Nephron (organoid): ENCODE measurements at regions not wholly inside any gene's neighbourhood (a gene's known extent, or its start where the extent isn't known, plus 50 kb on each side); places are given as distances from the start of the nearest gene placed in this dataset.
A peak's percentile ranks its signal among the peaks of the same experiment; 100 is the strongest.

Experiments
- H3K27ac Mint-ChIP-seq, 3 experiments: 2 replicates each; pipeline ENCODE4 v1.8.0; 2020; ENCODE audit warnings: mixed read lengths in 3 of 3, mild to moderate bottlenecking in 2 of 3, moderate library complexity in 1 of 3
- H3K27me3 Mint-ChIP-seq: 2 replicates; pipeline ENCODE4 v1.8.0; 2021; ENCODE audit warnings: low read depth, mild to moderate bottlenecking, moderate library complexity, mixed read lengths
- H3K36me3 Mint-ChIP-seq: 2 replicates; pipeline ENCODE4 v1.8.0; 2020; ENCODE audit warnings: low read depth, mixed read lengths
- H3K4me1 Mint-ChIP-seq: 2 replicates; pipeline ENCODE4 v1.8.0; 2020; ENCODE audit warnings: mixed read lengths
- H3K4me3 Mint-ChIP-seq, 3 experiments: 2 replicates each; pipeline ENCODE4 v1.8.0; 2020; ENCODE audit warnings: mild to moderate bottlenecking in 3 of 3, mixed read lengths in 3 of 3, moderate library complexity in 2 of 3
- H3K9me3 Mint-ChIP-seq: 2 replicates; pipeline ENCODE4 v1.8.0; 2020; ENCODE audit warnings: mixed read lengths
- TF ChIP-seq, protein P1 (sequence below), 3 experiments: fragments of 200-600 bp; sonication (generic); IDR thresholded peaks; one replicate each; pipeline ENCODE4 v1.5.0; 2021; ENCODE audit warnings: antibody characterized with exemption in 3 of 3; ENCODE audit not compliant: unreplicated experiment in 3 of 3

DNA sequence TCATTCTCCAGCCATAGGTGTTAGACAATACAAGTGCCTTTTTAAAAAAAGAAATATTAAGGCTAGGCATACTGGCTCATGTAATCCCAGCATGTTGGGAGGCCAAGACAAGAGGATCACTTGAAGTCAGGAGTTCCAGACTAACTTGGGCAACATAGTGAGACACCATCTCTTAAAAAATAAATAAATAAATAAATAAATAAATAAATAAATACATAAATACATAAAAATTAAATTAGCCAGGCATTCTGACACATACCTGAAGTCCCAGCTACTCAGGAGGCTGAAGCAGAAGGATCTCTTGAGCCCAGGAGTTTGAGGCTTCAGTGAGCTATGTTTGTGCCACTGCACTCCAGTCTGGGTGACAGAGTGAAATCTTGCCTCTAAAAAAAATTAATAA is 85.8 kb upstream of the ATP1B1 start:
- no peaks in the 10 kb centered on the region for H3K27me3 Mint-ChIP-seq
- H3K36me3 Mint-ChIP-seq: no peaks in the 10 kb centered on the region
- TF ChIP-seq, protein P1, sequence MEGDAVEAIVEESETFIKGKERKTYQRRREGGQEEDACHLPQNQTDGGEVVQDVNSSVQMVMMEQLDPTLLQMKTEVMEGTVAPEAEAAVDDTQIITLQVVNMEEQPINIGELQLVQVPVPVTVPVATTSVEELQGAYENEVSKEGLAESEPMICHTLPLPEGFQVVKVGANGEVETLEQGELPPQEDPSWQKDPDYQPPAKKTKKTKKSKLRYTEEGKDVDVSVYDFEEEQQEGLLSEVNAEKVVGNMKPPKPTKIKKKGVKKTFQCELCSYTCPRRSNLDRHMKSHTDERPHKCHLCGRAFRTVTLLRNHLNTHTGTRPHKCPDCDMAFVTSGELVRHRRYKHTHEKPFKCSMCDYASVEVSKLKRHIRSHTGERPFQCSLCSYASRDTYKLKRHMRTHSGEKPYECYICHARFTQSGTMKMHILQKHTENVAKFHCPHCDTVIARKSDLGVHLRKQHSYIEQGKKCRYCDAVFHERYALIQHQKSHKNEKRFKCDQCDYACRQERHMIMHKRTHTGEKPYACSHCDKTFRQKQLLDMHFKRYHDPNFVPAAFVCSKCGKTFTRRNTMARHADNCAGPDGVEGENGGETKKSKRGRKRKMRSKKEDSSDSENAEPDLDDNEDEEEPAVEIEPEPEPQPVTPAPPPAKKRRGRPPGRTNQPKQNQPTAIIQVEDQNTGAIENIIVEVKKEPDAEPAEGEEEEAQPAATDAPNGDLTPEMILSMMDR (IDR thresholded peaks at IDR 0.05; ENCODE audit: unreplicated experiment in 3 of 3): no peak
- H3K9me3 Mint-ChIP-seq: no peaks in the 10 kb centered on the region
- H3K27ac Mint-ChIP-seq: no peak overlapping the region
- H3K4me3 Mint-ChIP-seq: no peak overlapping the region
- no peaks in the 10 kb centered on the region for H3K4me1 Mint-ChIP-seq

DNA sequence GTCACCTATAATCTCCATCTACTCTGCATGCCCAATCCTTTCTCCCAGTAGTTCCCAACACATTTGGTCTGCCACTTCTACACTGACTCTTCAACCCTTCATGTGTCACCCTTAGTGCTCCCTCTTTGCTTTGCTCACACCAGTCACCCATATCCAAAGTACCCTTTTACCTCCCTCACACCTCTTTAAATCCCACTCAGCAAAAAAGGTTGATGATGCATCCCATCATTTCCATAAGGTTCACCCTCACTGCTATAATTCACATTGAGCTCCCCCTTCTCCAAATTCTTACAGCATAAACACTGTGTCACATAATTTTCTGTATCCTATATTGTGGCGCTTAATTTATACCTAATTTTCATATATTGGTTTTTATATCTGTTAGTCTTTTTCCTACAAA is 83.8 kb upstream of the ATP1B1 start:
- Mint-ChIP-seq H3K27ac (peak overlapping the region in 2 of 3 experiments; percentile 9 to 16), H3K27me3 (no peaks in the 10 kb centered on the region), H3K4me1 (peaks cover 5% of the 10 kb centered on the region), H3K9me3 (no peaks in the 10 kb centered on the region), H3K36me3 (no peaks in the 10 kb centered on the region), H3K4me3 (no peak overlapping the region)
- TF ChIP-seq, protein P1 (IDR thresholded peaks at IDR 0.05; ENCODE audit: unreplicated experiment in 3 of 3): no peak

DNA sequence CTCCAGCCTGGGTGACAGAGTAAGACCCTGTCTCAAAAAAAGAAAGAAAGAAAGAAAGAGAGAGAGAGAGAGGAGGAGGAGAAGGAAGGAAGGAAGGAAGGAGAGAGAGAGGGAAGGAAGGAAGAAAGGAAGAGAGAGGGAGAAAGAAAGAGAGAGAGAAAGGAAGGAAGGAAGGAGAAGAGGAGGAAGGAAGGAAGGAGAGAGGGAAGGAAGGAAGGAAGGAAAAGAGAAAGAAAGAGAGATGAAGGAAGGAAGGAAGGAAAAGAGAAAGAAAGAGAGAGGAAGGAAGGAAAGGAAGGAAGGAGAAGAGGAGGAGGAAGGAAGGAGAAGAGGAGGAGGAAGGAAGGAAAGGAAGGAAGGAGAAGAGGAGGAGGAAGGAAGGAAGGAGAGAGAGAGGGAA is 82.2 kb upstream of the ATP1B1 start:
- TF ChIP-seq, protein P1 (IDR thresholded peaks at IDR 0.05; ENCODE audit: unreplicated experiment in 3 of 3): no peak
- H3K27ac Mint-ChIP-seq: peak overlapping the region; percentile 94 to 98 (median 97)
- H3K36me3 Mint-ChIP-seq: no peaks in the 10 kb centered on the region
- no peak overlapping the region for H3K4me3 Mint-ChIP-seq
- H3K9me3 Mint-ChIP-seq: no peaks in the 10 kb centered on the region
- H3K27me3 Mint-ChIP-seq: no peaks in the 10 kb centered on the region
- H3K4me1 Mint-ChIP-seq: peaks cover 12% of the 10 kb centered on the region

DNA sequence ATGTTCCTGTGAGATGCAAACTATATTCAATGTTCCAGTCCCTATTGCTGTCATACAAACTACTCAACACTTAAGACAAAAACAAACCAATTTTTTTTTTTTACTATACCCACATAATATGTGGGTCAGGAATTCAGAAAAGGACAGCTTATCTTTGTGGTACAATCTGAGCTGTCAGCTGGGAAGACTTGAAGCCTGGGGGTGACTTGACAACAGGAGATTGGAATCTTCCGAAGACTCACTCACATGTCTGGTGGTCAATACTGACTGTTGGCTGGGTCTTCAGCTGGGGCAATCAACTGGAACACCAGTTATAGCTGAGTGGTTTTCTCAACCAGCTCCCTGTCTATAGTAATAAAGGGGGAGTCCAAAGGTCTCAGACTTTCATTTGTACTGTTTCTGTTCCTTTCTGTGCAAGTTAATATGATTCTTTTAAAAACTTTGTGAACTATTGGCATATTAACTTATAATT is 81.7 kb upstream of the ATP1B1 start:
- no peaks in the 10 kb centered on the region for H3K9me3 Mint-ChIP-seq
- TF ChIP-seq, protein P1 (IDR thresholded peaks at IDR 0.05; ENCODE audit: unreplicated experiment in 3 of 3): no peak
- H3K4me3 Mint-ChIP-seq: no peak overlapping the region
- H3K27me3 Mint-ChIP-seq: no peaks in the 10 kb centered on the region
- peak overlapping the region; percentile 94 to 98 (median 97) for H3K27ac Mint-ChIP-seq
- no peaks in the 10 kb centered on the region for H3K36me3 Mint-ChIP-seq
- H3K4me1 Mint-ChIP-seq: peaks cover 12% of the 10 kb centered on the region

DNA sequence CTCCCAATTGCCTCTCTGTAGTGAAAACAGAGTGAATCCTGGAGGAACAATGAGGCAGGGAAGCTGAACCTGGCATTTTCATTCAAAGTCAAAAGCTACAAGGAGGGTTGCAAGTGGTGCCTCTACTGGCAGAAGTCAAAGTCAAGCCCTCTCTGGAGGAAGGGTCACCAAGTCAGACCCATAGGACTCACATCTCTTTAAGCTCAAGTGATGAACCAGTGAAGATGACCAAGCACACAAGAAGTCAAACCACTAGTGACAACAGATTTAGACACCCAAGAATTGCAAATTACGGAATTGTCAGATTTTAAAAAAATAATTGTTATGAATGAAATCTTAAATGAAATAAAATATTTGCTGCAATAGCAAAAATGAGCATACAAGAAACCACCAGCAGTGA is 81.1 kb upstream of the ATP1B1 start:
- H3K27me3 Mint-ChIP-seq: no peaks in the 10 kb centered on the region
- H3K4me3 Mint-ChIP-seq: peak overlapping the region in 2 of 3 experiments; percentile 22 to 41
- peaks cover 12% of the 10 kb centered on the region for H3K4me1 Mint-ChIP-seq
- TF ChIP-seq, protein P1 (IDR thresholded peaks at IDR 0.05; ENCODE audit: unreplicated experiment in 3 of 3): no peak
- no peaks in the 10 kb centered on the region for H3K36me3 Mint-ChIP-seq
- H3K9me3 Mint-ChIP-seq: no peaks in the 10 kb centered on the region
- peak overlapping the region; percentile 94 to 98 (median 97) for H3K27ac Mint-ChIP-seq

DNA sequence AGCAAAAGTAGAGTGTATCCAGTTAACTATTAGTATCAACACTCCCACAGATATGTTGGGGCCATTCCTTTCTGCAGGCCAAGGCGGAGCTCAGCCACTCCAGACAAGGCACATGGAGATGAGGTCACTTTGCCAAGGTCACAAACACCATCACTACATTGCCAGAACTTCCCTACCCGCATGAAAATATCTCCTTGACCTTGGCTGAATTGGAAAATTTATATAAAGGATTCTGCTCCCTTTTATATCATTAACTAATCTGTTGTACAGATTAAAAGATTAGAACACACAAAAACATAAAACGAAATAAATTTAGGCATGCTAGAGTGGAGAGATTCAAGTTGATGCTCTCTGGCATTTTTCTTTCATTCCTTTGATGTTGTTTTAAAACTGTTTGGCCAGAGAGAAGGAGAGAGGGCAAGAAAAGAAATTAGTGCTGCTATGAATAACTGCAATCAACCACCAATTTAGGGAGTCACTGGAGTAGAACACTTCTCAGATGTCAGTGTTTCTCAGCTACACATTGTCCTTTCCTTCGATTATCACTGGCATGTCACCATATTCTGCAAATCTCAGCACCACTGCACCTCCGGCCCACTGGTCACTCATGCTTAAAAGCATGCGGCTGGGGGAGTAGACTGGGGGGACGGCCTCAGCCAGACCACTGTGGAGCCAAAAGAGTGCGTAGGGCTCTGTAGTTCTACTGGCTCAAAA is 78.7 kb upstream of the ATP1B1 start:
- H3K27ac Mint-ChIP-seq: peak overlapping the region; percentile 90 to 98 (median 98)
- no peaks in the 10 kb centered on the region for H3K27me3 Mint-ChIP-seq
- H3K36me3 Mint-ChIP-seq: no peaks in the 10 kb centered on the region
- peak overlapping the region in 1 of 3 experiments; percentile 17 for H3K4me3 Mint-ChIP-seq
- no peaks in the 10 kb centered on the region for H3K9me3 Mint-ChIP-seq
- peaks cover 21% of the 10 kb centered on the region for H3K4me1 Mint-ChIP-seq
- TF ChIP-seq, protein P1 (IDR thresholded peaks at IDR 0.05; ENCODE audit: unreplicated experiment in 3 of 3): no peak
